PFSK-1 (cell line): ENCODE measurements at regions not wholly inside any gene's neighbourhood (a gene's known extent, or its start where the extent isn't known, plus 50 kb on each side); places are given as distances from the start of the nearest gene placed in this dataset.

ENCODE experiments used
- POLR2AphosphoS5 ChIP-seq: IDR thresholded peaks from 2 replicates; pipeline ENCODE4 v1.6.1; 2012; ENCODE audit warnings: low read depth, mild to moderate bottlenecking, control low read depth, low read length, moderate library complexity
- REST ChIP-seq, 2 experiments: IDR thresholded peaks; 2 replicates each; pipeline versions ENCODE4 v1.6.1 to v1.8.0; 2011 to 2012; ENCODE audit warnings: low read depth in 2 of 2, low read length in 2 of 2, control low read depth in 1 of 2, inconsistent platforms in 1 of 2, mild to moderate bottlenecking in 1 of 2, moderate library complexity in 1 of 2; ENCODE audit not compliant: insufficient read depth in 1 of 2
- TAF1 ChIP-seq: IDR thresholded peaks from 2 replicates; pipeline ENCODE4 v1.6.1; 2012; ENCODE audit warnings: low read length, control low read depth, borderline replicate concordance; ENCODE audit not compliant: insufficient read depth

- no peak for TF ChIP-seq REST (IDR thresholded peaks at IDR 0.05; ENCODE audit: insufficient read depth in 1 of 2, low read depth in 2 of 2, low read length in 2 of 2)
- no peak for TF ChIP-seq TAF1
- TF ChIP-seq POLR2AphosphoS5: no peak
Measured at GRCh38 chr15:38021259-38021658, 86.8 kb downstream of the TMCO5A start.
